SK-N-SH (cell line): ENCODE measurements at regions not wholly inside any gene's neighbourhood (a gene's known extent, or its start where the extent isn't known, plus 50 kb on each side); places are given as distances from the start of the nearest gene placed in this dataset.

ENCODE experiments used
- EP300 ChIP-seq, 2 experiments: IDR thresholded peaks; 2 replicates each; pipeline versions ENCODE4 v1.4.0 to v1.6.1; 2012; ENCODE audit warnings: borderline replicate concordance in 1 of 2, low read depth in 1 of 2, low read length in 1 of 2
- JUND ChIP-seq: IDR thresholded peaks from 2 replicates; pipeline ENCODE4 v1.4.0; 2012
- MEF2A ChIP-seq: IDR thresholded peaks from 2 replicates; pipeline ENCODE4 v1.4.0; 2012; ENCODE audit warnings: low read depth, borderline replicate concordance
- POLR2AphosphoS5 ChIP-seq: IDR thresholded peaks from 2 replicates; pipeline ENCODE4 v1.6.1; 2012; ENCODE audit warnings: low read depth, low read length
- RAD21 ChIP-seq: IDR thresholded peaks from 2 replicates; pipeline ENCODE4 v1.6.1; 2012; ENCODE audit warnings: mild to moderate bottlenecking, low read length
- SIN3A ChIP-seq: IDR thresholded peaks from 2 replicates; pipeline ENCODE4 v1.6.1; 2012; ENCODE audit warnings: low read depth, mild to moderate bottlenecking, low read length, moderate library complexity, borderline replicate concordance
- TCF12 ChIP-seq: IDR thresholded peaks from 2 replicates; pipeline ENCODE4 v1.4.0; 2012
- YY1 ChIP-seq: IDR thresholded peaks from 2 replicates; pipeline ENCODE4 v1.4.0; 2012; ENCODE audit warnings: low read depth, mild to moderate bottlenecking
- TF ChIP-seq, protein P1 (sequence below): fragments of 200-600 bp; sonication (generic); IDR thresholded peaks from 2 replicates; pipeline ENCODE4 v1.6.1; 2017; ENCODE audit warnings: antibody characterized with exemption, mild to moderate bottlenecking, moderate library complexity
- TF ChIP-seq, protein P2 (sequence below): IDR thresholded peaks from 2 replicates; pipeline ENCODE4; 2012
- TF ChIP-seq, protein P3 (sequence below): IDR thresholded peaks from 2 replicates; pipeline ENCODE4 v1.4.0; 2012; ENCODE audit warnings: low read depth, borderline replicate concordance

DNA sequence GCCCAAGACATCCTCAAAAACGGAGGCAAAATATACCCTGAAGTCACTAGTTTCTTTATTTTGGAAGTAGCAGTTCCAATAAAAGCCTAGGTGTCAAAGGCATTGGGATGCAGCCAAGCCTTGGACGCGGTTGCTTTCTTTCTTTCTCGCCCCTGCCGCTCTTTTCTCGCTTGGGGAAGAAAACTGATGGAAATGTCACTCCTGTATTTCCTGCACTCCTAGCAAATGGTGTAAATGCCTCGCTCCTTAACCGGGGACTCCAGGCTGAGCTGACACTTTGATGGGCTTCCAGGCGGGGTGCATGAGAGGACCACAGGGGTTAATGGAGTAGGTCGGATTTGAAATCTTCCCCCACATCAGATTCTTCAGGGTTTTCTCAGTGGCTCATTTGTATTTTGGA is 114.1 kb downstream of the FOXL1 start:
- TF ChIP-seq MEF2A = no peak
- no peak for TF ChIP-seq SIN3A
- TF ChIP-seq, protein P1, sequence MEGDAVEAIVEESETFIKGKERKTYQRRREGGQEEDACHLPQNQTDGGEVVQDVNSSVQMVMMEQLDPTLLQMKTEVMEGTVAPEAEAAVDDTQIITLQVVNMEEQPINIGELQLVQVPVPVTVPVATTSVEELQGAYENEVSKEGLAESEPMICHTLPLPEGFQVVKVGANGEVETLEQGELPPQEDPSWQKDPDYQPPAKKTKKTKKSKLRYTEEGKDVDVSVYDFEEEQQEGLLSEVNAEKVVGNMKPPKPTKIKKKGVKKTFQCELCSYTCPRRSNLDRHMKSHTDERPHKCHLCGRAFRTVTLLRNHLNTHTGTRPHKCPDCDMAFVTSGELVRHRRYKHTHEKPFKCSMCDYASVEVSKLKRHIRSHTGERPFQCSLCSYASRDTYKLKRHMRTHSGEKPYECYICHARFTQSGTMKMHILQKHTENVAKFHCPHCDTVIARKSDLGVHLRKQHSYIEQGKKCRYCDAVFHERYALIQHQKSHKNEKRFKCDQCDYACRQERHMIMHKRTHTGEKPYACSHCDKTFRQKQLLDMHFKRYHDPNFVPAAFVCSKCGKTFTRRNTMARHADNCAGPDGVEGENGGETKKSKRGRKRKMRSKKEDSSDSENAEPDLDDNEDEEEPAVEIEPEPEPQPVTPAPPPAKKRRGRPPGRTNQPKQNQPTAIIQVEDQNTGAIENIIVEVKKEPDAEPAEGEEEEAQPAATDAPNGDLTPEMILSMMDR = no peak
- TF ChIP-seq POLR2AphosphoS5 = no peak
- TF ChIP-seq, protein P2, sequence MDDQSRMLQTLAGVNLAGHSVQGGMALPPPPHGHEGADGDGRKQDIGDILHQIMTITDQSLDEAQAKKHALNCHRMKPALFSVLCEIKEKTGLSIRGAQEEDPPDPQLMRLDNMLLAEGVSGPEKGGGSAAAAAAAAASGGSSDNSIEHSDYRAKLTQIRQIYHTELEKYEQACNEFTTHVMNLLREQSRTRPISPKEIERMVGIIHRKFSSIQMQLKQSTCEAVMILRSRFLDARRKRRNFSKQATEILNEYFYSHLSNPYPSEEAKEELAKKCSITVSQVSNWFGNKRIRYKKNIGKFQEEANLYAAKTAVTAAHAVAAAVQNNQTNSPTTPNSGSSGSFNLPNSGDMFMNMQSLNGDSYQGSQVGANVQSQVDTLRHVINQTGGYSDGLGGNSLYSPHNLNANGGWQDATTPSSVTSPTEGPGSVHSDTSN = no peak
- no peak for TF ChIP-seq YY1
- TF ChIP-seq, protein P3, sequence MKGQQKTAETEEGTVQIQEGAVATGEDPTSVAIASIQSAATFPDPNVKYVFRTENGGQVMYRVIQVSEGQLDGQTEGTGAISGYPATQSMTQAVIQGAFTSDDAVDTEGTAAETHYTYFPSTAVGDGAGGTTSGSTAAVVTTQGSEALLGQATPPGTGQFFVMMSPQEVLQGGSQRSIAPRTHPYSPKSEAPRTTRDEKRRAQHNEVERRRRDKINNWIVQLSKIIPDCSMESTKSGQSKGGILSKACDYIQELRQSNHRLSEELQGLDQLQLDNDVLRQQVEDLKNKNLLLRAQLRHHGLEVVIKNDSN = no peak
- TF ChIP-seq EP300 (IDR thresholded peaks at IDR 0.05; ENCODE audit: borderline replicate concordance in 1 of 2, low read depth in 1 of 2, low read length in 1 of 2) = no peak
- no peak for TF ChIP-seq JUND
- TF ChIP-seq TCF12 = no peak
- TF ChIP-seq RAD21 = no peak
